Adrenal gland (tissue), 9 donors: ENCODE measurements at regions not wholly inside any gene's neighbourhood (a gene's known extent, or its start where the extent isn't known, plus 50 kb on each side); places are given as distances from the start of the nearest gene placed in this dataset.

ENCODE experiments used
- DNase-seq, 7 donors: peaks; one replicate each; pipeline ENCODE4 v3.0.0-alpha.2; 2019 to 2020
- H3K27ac ChIP-seq, 5 donors: fragments of 200-600 bp; sonication (generic) in 4 of 5; 1 replicate in 3 of 5; 2 replicates in 2 of 5; pipeline versions ENCODE4 v1.5.1 to v1.8.0; 2016 to 2020; ENCODE audit warnings: mild to moderate bottlenecking in 1 of 5
- H3K27me3 ChIP-seq: fragments of 200-600 bp; 2 replicates; pipeline ENCODE4 v1.8.0; 2021
- H3K36me3 ChIP-seq, 2 donors: fragments of 200-600 bp; replicated peaks in 1 of 2; 1 replicate in 1 of 2; 2 replicates in 1 of 2; pipeline versions ENCODE4 v1.5.1 to v1.8.0; 2018 to 2022
- H3K4me1 ChIP-seq, 2 donors: fragments of 200-600 bp; replicated peaks in 1 of 2; 1 replicate in 1 of 2; 2 replicates in 1 of 2; pipeline versions ENCODE4 v1.5.1 to v1.8.0; 2018 to 2021
- H3K4me3 ChIP-seq, 4 donors: fragments of 200-600 bp; sonication (generic) in 3 of 4; one replicate each; pipeline ENCODE4 v1.5.1; 2016 to 2018
- H3K9me3 ChIP-seq, 3 donors: fragments of 200-600 bp; sonication (generic) in 1 of 3; replicated peaks in 1 of 3; 1 replicate in 2 of 3; 2 replicates in 1 of 3; pipeline versions ENCODE4 v1.5.1 to v1.8.0; 2016 to 2021
- POLR2A ChIP-seq, 2 donors: fragments of 450-650 bp; IDR thresholded peaks; one replicate each; pipeline ENCODE4 v1.6.1; 2017; ENCODE audit warnings: antibody characterized with exemption in 2 of 2, mild to moderate bottlenecking in 2 of 2, moderate library complexity in 1 of 2
- WGBS, 4 donors: extraction: QIAGEN DNeasy Blood & Tissue Kit in 2 of 4; methylation state at CpG; one replicate each; pipeline versions ENCODE4 v1.1.5 to v1.1.7; 2013 to 2017; 5-methylcytosine and 5-hydroxymethylcytosine counted together
- intact Hi-C, 2 donors: fragments of 100-400 bp; cut with DNase I; formaldehyde crosslinking; loops; one replicate each; pipeline versions ENCODE4 v1.14.1 to v1.15.0; 2022 to 2023
- TF ChIP-seq, protein P1 (sequence below), 6 experiments: fragments of 450-650 bp in 4 of 6; fragments of 200-600 bp in 2 of 6; sonication (generic) in 1 of 6; IDR thresholded peaks; 1 replicate in 5 of 6; 2 replicates in 1 of 6; pipeline versions ENCODE4 v1.5.1 to v1.8.0; 2016 to 2021; ENCODE audit warnings: antibody characterized with exemption in 6 of 6, mild to moderate bottlenecking in 2 of 6, moderate library complexity in 1 of 6
- donor health status: healthy with polysubstance abuse.
- donor health status: Bipolar disorder and iron deficiency.
- donor health status: DM: yes; HTN: yes; CAD: no.
- donor health status: DM: no; HTN: no; CAD: no.
- donor health status: DM: no; HTN: no; CAD: no.

DNA sequence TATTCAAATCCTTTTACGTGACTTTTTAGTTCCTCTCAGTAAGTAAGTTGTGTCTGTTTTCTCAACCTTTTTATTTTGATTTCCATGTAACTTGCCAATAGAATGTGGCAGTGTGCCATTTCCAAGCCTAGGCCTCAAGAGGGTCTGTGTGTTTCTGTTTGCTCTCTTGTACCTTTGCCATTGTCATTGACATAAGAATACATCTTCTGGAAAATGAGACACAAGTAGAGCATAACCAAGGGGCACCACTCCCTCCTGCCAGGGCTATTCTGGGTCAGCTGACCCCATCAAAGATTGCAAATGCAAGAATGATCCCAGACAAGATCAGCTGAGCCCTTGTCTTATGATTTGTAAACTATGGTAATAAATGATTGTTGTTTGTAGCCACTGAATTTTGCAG is 524.0 kb downstream of the IPMK start:
- H3K27ac ChIP-seq, result no peak overlapping the region
- H3K27me3 ChIP-seq, result no peaks in the 10 kb centered on the region
- H3K4me1 ChIP-seq, result no peaks in the 10 kb centered on the region
- H3K4me3 ChIP-seq, result no peak overlapping the region
- no peak for DNase-seq
- intact Hi-C loops, result no loop called here
- TF ChIP-seq, protein P1, sequence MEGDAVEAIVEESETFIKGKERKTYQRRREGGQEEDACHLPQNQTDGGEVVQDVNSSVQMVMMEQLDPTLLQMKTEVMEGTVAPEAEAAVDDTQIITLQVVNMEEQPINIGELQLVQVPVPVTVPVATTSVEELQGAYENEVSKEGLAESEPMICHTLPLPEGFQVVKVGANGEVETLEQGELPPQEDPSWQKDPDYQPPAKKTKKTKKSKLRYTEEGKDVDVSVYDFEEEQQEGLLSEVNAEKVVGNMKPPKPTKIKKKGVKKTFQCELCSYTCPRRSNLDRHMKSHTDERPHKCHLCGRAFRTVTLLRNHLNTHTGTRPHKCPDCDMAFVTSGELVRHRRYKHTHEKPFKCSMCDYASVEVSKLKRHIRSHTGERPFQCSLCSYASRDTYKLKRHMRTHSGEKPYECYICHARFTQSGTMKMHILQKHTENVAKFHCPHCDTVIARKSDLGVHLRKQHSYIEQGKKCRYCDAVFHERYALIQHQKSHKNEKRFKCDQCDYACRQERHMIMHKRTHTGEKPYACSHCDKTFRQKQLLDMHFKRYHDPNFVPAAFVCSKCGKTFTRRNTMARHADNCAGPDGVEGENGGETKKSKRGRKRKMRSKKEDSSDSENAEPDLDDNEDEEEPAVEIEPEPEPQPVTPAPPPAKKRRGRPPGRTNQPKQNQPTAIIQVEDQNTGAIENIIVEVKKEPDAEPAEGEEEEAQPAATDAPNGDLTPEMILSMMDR (IDR thresholded peaks at IDR 0.05), result no peak
- TF ChIP-seq POLR2A (IDR thresholded peaks at IDR 0.05), result no peak
- 63 to 82% (median 74%) methylated on average over 1 of the region's 1 CpG for WGBS, 4 donors
- no peaks in the 10 kb centered on the region for H3K9me3 ChIP-seq
- H3K36me3 ChIP-seq, result no peaks in the 10 kb centered on the region

DNA sequence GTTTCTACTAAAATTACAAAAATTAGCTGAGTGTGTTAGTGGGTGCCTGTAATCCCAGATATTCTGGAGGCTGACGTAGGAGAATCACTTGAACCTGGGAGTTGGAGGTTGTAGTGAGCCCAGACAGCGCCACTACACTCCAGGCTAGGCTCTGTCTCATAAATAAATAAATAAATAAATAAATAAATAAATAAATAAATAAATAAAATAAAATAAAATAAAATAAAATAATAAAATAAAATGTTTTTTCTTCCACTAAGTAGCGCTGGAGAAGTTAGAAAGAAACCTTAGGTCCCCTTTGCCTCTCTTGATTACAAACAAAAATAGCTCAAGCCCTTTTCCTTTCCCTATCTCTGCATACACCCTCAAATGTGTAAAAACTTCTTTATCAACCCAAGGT is 525.9 kb downstream of the IPMK start:
- H3K27me3 ChIP-seq, result no peaks in the 10 kb centered on the region
- no peak overlapping the region for H3K27ac ChIP-seq
- no peak for DNase-seq
- no peaks in the 10 kb centered on the region for H3K4me1 ChIP-seq
- TF ChIP-seq, protein P1 (IDR thresholded peaks at IDR 0.05), result no peak
- no peak for TF ChIP-seq POLR2A (IDR thresholded peaks at IDR 0.05)
- WGBS, 4 donors, result 79 to 94% (median 87%) methylated on average over 3 of the region's 3 CpGs
- H3K4me3 ChIP-seq, result no peak overlapping the region
- H3K9me3 ChIP-seq, result no peaks in the 10 kb centered on the region
- no peaks in the 10 kb centered on the region for H3K36me3 ChIP-seq
- intact Hi-C loops, result no loop called here

DNA sequence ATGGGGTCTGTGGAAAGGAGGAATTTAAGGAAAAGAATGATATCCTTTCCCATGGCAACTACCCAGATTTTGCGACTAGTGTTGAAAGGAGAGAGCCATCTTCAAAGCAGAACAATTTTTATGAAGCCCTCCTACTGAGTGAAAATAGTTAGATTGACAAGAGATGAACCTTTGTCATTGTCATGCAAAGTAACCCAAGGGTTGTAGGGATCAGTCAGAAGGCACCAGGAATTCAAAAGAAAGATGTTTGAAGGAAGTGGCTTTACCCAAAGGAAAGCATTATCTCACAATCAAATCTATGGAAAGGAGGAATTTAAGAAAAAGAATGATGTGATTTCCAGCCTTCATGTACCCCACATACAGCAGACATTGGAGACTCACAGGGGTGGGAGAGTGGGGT is 544.4 kb downstream of the IPMK start:
- intact Hi-C loops, result no loop called here
- H3K27me3 ChIP-seq, result no peaks in the 10 kb centered on the region

DNA sequence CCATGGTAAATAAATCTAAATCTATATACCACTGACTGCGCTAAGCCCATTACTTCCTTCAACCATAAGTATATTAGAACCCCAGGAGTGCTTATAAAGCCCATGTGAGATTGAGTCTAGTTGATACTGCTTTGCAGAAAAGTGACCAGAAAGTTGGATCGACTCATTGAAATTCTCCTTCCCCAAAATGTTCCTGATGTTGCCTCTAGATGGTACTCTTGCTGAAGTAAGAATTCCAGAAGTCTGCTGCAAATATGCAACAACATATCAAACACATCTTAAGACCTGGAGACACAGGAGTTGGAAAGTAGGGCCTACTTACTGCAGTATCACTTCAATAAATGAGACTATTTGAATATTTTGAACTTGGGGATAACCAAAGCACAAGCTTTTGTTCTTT is 550.8 kb downstream of the IPMK start:
- DNase-seq, result no peak
- TF ChIP-seq, protein P1 (IDR thresholded peaks at IDR 0.05), result peak in 5 of 6 experiments; percentile 27 to 47 (median 45)
- TF ChIP-seq POLR2A (IDR thresholded peaks at IDR 0.05), result no peak
- Histone ChIP-seq H3K27ac (no peak overlapping the region), H3K36me3 (no peaks in the 10 kb centered on the region), H3K4me3 (no peak overlapping the region), H3K27me3 (no peaks in the 10 kb centered on the region), H3K9me3 (no peaks in the 10 kb centered on the region), H3K4me1 (no peaks in the 10 kb centered on the region)
- intact Hi-C loops, result loop anchor here in 1 of 2 donors (5.0 kb wide), 1 partner anchor 345 kb away; no protein-coding TSS in a partner anchor
- WGBS, 4 donors, result 61 to 65% (median 63%) methylated on average over 2 of the region's 2 CpGs

More for the DNA sequence above, 544.4 kb downstream of the IPMK start:
- Histone ChIP-seq H3K36me3 (no peaks in the 10 kb centered on the region), H3K4me1 (no peaks in the 10 kb centered on the region), H3K9me3 (no peaks in the 10 kb centered on the region), H3K27ac (no peak overlapping the region), H3K4me3 (no peak overlapping the region)
- no peak for DNase-seq
- WGBS, 4 donors, result 81 to 84% (median 82%) methylated on average over 1 of the region's 1 CpG
- TF ChIP-seq POLR2A (IDR thresholded peaks at IDR 0.05), result no peak
- TF ChIP-seq, protein P1 (IDR thresholded peaks at IDR 0.05), result no peak
